GM12892 (cell line): ENCODE measurements at regions not wholly inside any gene's neighbourhood (a gene's known extent, or its start where the extent isn't known, plus 50 kb on each side); places are given as distances from the start of the nearest gene placed in this dataset.
"Not testable (repeated sequence)": the region's sequence is repeated elsewhere in the genome, so short reads cannot be mapped to it uniquely, and the experiment has no call there.

ENCODE experiments used
- DNase-seq: peaks from one replicate; pipeline ENCODE4 v3.0.0; 2011; ENCODE audit not compliant: insufficient read length
- FAIRE-seq: peaks from 2 replicates; lab custom pipeline; 2011; peaks lifted over from hg19 to GRCh38; lab: Jason Lieb, UNC
- POLR2A ChIP-seq: IDR thresholded peaks from 2 replicates; pipeline ENCODE4 v1.6.1; 2011; ENCODE audit warnings: low read depth, low read length, control low read depth
- POLR2AphosphoS5 ChIP-seq: IDR thresholded peaks from 2 replicates; pipeline ENCODE4 v1.6.1; 2011; ENCODE audit warnings: low read depth, low read length, control low read depth
- TAF1 ChIP-seq: IDR thresholded peaks from 2 replicates; pipeline ENCODE4 v1.6.1; 2011; ENCODE audit warnings: low read depth, mild to moderate bottlenecking, control low read depth, low read length, borderline replicate concordance

GRCh38 chr6:71360556-71361335 lies 72.1 kb downstream of the OGFRL1 start:
- DNase-seq, FAIRE-seq: not testable (repeated sequence)

GRCh38 chr6:71364889-71365542 lies 76.4 kb downstream of the OGFRL1 start:
- TF ChIP-seq POLR2A, result no peak
- no peak for TF ChIP-seq TAF1
- TF ChIP-seq POLR2AphosphoS5, result no peak
- FAIRE-seq (no peak), DNase-seq (no peak)

DNA sequence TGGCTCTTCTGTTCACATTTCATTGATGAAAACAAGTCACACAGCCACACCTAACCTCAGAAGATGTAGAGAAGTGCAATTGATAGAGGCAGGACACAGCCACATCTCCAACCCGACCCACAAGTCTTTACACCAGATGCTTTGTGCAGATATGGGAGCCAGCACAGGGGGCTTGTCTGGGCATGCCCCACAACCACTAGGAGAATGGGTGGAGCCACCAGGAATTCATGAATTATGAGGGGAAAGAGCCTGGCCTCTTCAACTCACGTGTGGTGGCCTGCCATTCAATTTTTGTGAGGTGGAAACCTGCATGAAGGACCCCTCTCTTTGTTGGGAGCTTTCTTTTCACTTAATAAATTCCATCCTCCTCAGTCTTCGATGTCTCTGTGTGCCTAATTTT lies 79.1 kb downstream of the OGFRL1 start:
- FAIRE-seq, result no peak
- TF ChIP-seq POLR2A, result no peak
- TF ChIP-seq TAF1, result no peak
- no peak for TF ChIP-seq POLR2AphosphoS5
- DNase-seq, result no peak

GRCh38 chr6:71368284-71368683 lies 79.7 kb downstream of the OGFRL1 start:
- TF ChIP-seq POLR2AphosphoS5 (no peak), TAF1 (no peak), POLR2A (no peak)
- DNase-seq (no peak), FAIRE-seq (no peak)

- FAIRE-seq (no peak), DNase-seq (no peak)
- TF ChIP-seq POLR2AphosphoS5 (no peak), TAF1 (no peak), POLR2A (no peak)
These were observed 82.9 kb downstream of the OGFRL1 start for GRCh38 chr6:71371559-71371958.

GRCh38 chr6:71373943-71374342 lies 85.3 kb downstream of the OGFRL1 start:
- FAIRE-seq (no peak), DNase-seq (no peak)
- TF ChIP-seq POLR2A (no peak), POLR2AphosphoS5 (no peak), TAF1 (no peak)

DNA sequence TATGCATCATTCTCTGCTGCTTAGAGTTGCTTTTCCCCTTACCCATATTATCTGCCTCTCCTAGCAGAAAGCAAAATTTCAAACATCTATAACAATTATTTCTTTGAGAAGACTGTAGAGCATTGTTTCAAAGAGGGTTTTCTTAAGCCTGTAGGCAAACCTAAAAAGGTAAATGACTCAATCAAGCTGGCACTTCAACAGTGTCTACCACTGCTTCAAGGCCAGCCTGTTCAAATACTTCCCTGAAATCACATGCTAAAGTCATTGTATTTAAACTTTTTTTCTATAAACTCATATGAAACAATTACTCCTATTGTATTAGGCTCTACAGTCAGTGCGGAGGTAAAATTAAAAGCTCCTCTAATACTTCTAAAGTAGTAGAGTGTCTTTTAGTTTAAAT lies 87.1 kb downstream of the OGFRL1 start:
- no peak for TF ChIP-seq POLR2AphosphoS5
- DNase-seq (no peak), FAIRE-seq (no peak)

- DNase-seq, result no peak
- FAIRE-seq, result no peak
These were observed 88.2 kb downstream of the OGFRL1 start for GRCh38 chr6:71376830-71377229.

GRCh38 chr6:71383476-71383875 lies 94.9 kb downstream of the OGFRL1 start:
- DNase-seq, result no peak
- no peak for TF ChIP-seq POLR2A
- TF ChIP-seq TAF1, result no peak
- TF ChIP-seq POLR2AphosphoS5, result no peak
- no peak for FAIRE-seq

More at GRCh38 chr6:71376830-71377229, 88.2 kb downstream of the OGFRL1 start:
- no peak for TF ChIP-seq POLR2AphosphoS5
- no peak for TF ChIP-seq POLR2A
- TF ChIP-seq TAF1, result no peak

- no peak for TF ChIP-seq TAF1
- no peak for TF ChIP-seq POLR2AphosphoS5
- TF ChIP-seq POLR2A, result no peak
- DNase-seq, result no peak
- FAIRE-seq, result no peak
These were observed 95.4 kb downstream of the OGFRL1 start for GRCh38 chr6:71383901-71384489.

- TF ChIP-seq POLR2A (no peak), TAF1 (no peak), POLR2AphosphoS5 (no peak)
- no peak for FAIRE-seq
These were observed 96.7 kb downstream of the OGFRL1 start for GRCh38 chr6:71385111-71385822.

DNA sequence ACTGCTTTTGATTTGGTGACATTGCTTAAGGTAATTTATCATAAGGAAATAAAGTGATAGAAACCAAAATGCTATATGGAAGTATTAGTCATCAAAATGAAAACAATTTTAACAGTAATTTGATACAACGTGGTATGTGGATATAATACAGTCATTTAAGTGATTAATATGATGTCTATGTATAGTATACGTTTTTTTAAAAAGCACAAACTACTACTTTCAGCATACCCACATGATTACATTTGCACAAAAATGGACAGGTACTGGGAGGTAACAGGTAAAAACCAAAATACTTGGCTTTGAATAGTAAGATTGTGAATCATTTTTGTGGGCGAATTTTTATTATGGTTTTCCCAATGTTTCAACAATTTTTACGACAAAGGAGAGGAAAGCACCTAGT lies 97.6 kb downstream of the OGFRL1 start:
- FAIRE-seq (no peak), DNase-seq (no peak)
- TF ChIP-seq POLR2AphosphoS5 (no peak), POLR2A (no peak), TAF1 (no peak)

More at GRCh38 chr6:71385111-71385822, 96.7 kb downstream of the OGFRL1 start:
- no peak for DNase-seq
